ENCODE measurements at regions not wholly inside any gene's neighbourhood (a gene's known extent, or its start where the extent isn't known, plus 50 kb on each side); places are given as distances from the start of the nearest gene placed in this dataset.

DNA sequence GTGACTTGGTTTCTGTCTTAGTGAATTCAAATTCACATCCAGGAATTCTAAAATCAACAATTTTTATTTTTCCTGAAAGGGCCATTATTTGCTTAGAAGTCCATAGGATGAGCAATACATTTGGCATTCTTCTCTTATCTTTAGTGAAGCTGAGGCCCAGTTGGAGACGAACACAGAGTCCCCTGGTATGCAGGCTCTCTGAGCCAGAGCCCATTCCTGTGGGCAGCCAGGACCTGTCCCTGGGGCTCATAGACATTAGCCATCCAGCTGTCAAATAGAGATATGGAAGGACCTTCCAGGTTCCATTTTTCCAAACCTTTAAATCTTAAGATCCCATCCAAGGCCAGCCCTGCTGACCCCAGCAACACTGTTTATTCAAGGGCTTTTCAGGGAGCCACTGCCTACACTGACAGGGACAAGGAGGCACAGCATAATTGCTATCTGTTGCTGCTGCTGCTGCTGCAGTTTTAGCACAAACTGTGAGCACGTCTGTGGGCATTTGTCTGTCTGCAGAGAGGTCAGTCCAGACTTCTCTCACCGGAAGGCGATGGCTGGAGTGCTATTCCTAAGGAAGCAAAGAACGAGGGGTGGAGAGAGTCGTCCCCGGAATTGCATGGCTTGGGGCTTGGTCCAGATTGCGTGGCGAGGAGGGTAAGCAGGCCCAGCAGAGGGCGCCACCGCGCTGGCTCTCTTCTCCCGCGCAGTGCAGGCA is 639.0 kb downstream of the CCDC171 start:
- no peak for TF ChIP-seq EZH2 (IDR thresholded peaks at IDR 0.05; ENCODE audit: low read length, missing control alignments)
- TF ChIP-seq, protein P1, sequence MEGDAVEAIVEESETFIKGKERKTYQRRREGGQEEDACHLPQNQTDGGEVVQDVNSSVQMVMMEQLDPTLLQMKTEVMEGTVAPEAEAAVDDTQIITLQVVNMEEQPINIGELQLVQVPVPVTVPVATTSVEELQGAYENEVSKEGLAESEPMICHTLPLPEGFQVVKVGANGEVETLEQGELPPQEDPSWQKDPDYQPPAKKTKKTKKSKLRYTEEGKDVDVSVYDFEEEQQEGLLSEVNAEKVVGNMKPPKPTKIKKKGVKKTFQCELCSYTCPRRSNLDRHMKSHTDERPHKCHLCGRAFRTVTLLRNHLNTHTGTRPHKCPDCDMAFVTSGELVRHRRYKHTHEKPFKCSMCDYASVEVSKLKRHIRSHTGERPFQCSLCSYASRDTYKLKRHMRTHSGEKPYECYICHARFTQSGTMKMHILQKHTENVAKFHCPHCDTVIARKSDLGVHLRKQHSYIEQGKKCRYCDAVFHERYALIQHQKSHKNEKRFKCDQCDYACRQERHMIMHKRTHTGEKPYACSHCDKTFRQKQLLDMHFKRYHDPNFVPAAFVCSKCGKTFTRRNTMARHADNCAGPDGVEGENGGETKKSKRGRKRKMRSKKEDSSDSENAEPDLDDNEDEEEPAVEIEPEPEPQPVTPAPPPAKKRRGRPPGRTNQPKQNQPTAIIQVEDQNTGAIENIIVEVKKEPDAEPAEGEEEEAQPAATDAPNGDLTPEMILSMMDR (conservative IDR thresholded peaks at IDR 0.05 in 1 of 2, IDR thresholded peaks at IDR 0.05 in 1 of 2; ENCODE audit: low read depth in 1 of 2, low read length in 2 of 2) = peak; percentile 79 to 85

Measured in fibroblast of lung (primary cell).